ENCODE measurements at regions not wholly inside any gene's neighbourhood (a gene's known extent, or its start where the extent isn't known, plus 50 kb on each side); places are given as distances from the start of the nearest gene placed in this dataset.
"Not testable (repeated sequence)": the region's sequence is repeated elsewhere in the genome, so short reads cannot be mapped to it uniquely, and the experiment has no call there.

- DNase-seq, result no peak
Measured at GRCh38 chr17:71516149-71516548, 604.7 kb upstream of the SOX9 start.

- DNase-seq, result no peak
Measured at GRCh38 chr17:71519285-71519684, 601.5 kb upstream of the SOX9 start.

GRCh38 chr17:71521724-71522123 lies 599.1 kb upstream of the SOX9 start:
- no peak for DNase-seq

GRCh38 chr17:71522383-71522782 lies 598.4 kb upstream of the SOX9 start:
- no peak for DNase-seq

DNA sequence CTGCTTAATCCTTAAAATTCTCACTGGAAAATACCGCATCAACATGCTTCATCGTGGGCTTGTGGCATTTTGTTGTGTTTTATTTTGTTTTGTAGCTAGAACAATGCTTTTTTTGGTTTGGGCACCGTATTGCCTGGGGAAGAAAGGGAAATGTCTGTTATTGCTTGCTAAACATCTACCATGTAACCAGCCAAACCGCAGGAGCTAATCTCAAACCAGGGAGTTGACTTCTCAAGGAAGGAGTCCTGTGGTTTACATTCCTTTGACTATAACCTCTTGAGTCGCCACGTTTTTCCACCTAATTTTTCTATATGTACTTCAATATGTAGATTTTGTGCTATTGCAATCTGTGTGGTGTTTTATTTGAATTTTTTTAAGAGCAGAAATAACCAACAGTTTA lies 593.5 kb upstream of the SOX9 start:
- no peak for DNase-seq

DNA sequence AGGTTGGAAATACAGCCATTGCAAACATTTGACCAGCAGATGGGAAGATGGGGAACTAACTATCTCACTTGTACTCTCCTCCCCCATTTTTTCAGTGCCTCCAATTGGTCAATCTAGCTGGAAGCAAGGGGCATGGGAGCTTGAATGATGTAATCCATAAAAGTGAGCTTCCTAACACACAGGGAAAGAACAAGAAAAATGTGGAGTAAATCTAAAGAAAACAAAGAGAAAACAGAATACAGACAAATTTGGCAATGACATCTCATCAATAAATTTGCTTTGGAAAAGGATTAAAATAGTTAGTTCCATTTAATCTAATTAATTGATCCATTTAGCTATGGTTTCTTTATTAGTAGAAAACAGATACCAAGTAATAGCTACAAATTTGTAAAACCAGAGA lies 592.6 kb upstream of the SOX9 start:
- no peak for DNase-seq

DNA sequence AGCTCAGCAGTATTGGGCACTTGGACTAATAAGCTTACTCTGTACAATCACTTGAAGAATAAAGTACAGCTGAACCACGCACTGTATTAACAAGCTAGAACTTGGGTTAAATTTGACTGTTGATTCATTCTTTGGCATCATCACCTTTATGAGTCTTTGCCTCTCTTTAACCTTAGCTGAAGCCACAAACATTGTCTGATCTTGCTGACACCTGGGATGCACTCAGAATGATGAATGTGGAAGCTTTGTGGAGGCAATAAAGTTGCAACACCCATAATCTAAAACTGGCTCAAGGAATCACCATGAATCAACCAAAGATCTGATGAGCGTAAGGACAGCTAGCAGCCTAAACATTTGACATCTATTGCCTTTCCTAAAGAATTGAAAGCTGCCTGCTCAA lies 590.6 kb upstream of the SOX9 start:
- DNase-seq, result no peak

DNA sequence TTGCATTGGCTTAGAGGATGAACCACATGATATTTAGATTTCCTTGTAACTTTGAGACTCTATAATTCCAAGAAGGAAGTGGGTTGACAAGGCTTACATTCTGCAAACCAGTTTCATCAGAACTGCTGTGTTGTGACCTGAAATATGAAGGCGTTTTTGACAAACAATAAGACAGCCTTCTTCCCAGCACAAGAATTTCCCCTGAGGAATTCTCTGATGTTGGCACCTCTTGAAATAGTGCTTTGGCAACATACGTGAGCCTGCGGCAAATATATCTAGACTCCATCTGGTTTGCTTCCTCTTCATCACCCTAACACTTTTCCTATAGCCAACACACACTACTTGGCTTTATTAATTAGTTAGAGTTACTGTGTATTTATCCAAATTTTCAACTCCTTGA lies 585.5 kb upstream of the SOX9 start:
- DNase-seq, result no peak

DNA sequence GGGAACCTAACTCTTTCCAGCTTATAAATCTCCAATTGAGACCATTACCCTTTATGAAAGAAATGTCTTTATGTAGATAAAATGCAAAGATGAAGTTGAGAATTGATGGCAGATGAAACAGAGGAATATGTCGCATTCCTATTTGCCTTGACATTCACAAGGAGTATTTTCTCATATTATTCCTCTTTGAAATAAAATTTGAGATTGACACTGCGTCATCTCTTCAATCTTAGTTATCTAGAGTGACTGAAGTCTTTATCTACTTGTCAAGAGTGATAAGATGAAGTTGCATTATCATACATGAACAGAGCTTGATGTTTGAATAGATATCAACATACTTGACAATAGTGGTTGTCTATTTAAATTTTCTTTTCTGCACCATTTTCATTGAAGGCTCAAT lies 574.4 kb upstream of the SOX9 start:
- no peak for DNase-seq

DNA sequence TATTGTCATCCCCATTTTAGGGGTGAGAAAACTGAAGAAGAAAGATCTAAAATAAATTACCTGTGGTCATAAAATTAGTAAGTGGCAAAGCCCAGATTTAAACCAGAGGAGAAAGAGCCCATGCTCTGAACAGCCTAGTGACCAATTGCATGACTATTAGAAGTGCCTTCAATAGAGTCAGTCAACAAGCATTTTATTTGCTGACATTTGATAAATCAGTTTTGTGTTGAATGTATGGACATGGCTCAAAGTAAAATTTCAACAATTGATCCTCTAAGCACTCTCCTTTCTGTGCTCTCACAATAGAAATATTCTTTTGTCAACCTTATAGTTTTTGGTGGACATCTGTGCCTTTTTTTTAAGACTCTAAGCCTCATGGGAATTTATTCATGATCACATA lies 572.9 kb upstream of the SOX9 start:
- DNase-seq, result no peak

GRCh38 chr17:71548540-71549190 lies 572.2 kb upstream of the SOX9 start:
- no peak for DNase-seq

DNA sequence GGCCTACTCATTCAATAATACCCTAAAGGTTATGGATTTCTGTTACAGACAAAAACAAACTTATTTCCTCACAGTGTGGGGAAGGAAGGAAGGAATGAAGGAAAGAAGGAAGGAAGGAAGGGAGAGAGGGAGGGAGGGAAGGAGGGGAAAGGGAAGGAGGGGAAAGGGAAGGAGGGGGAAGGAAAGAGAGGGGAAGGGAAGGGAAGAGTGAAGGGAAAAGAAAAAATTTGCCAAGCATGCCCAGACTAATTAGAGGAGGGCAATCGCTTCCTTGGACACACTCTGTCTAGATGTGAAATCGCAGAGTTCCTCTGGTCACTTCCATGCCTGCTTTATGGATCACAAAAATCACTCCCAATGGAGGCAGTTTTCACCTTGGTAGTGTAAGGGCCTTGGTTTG lies 570.1 kb upstream of the SOX9 start:
- no peak for DNase-seq

DNA sequence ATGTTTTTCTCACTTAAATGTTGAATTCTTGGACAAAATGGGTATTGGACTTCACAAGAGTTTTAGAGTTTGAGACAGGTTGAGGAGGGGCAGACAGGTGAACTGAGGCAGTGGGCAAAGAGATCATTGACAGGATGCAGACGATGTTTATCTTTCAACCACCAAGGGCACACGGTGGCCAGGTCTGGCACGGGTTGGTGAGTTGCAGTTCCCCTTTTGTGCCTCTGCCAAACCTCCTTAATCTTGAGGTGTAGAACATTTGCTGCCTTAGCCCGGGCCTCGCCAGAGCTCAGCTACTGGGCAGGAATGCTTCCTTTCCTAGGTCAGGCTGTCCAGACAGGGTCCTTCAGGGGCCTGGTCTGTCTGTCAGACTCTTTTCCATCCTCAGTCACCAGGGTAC lies 567.4 kb upstream of the SOX9 start:
- no peak for DNase-seq

- DNase-seq, result no peak
Measured at GRCh38 chr17:71558901-71559300, 561.9 kb upstream of the SOX9 start.

DNA sequence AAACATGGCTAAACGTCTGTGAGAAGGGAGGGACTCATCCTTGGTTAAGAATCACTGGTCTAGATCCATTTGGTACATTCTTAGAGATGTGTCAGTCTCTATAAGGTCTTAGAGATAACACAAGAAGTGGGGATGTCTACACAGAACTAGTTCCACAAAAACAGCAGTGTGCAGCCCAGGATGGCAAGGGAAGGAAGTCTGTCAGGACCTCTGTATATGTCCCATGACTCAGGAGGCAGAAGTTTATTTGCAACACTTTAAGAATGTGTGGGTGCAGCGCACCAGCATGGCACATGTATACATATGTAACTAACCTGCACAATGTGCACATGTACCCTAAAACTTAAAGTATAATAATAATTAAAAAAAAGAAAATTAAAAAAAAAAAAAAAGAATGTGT lies 548.5 kb upstream of the SOX9 start:
- DNase-seq, result no peak

DNA sequence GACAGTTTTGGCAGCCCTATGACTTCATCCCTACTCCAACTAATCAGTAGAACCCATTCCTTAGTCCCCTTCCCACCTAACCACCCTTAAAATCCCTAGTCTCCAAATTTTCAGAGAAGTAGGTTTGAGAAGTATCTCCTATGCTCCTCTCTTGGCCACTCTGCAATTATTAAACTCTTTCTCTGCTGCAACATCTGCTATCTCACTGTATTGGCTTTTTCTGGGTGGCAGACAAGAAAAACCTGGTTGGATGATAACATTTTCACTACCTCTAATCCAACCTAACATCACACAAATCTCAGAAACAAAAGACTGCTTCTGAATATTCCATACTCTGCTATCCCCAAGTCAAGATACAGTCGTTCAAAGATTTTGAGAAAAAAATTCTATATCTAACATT lies 542.4 kb upstream of the SOX9 start:
- DNase-seq, result no peak

- no peak for DNase-seq
Measured at GRCh38 chr17:71580220-71580619, 540.6 kb upstream of the SOX9 start.

- no peak for DNase-seq
Measured at GRCh38 chr17:71585540-71585939, 535.3 kb upstream of the SOX9 start.

GRCh38 chr17:71592431-71592830 lies 528.4 kb upstream of the SOX9 start:
- DNase-seq, result no peak

DNA sequence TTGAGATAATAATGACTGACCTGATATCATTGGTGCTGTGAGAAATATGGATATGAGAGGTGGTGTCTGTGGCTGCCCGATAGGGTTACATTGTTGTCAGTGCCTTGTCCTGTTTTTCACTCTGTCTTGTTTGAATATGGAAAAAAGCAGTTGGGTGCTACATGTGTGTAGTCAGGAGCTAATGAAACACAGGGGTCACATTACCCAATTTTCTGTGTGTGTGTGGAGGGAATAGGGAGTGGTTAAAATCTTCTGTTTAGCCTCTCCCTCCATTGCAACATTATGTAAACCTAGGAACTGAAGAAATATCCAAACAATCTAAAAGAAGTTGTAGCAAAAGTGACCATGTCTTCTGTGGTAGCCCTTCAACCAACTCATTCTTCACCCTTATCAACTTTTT lies 527.7 kb upstream of the SOX9 start:
- no peak for DNase-seq

DNA sequence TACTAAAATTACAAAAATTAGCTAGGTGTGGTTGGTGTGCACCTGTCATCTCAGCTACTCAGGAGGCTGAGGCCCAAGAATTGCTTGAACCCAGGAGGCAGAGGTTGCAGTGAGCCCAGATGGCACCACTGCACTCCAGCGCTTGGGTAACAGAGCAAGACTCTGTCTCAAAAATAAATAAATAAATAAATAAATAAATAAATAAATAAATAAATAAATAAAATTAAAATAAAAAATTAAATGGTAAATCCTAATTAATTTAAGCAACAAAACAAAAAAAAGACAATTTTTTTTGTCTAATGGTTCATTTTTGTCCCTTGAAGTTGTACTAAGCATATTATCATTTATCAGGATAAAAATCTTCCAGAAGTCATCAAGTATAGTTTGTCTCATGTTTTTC lies 521.2 kb upstream of the SOX9 start:
- not testable (repeated sequence) for DNase-seq

DNA sequence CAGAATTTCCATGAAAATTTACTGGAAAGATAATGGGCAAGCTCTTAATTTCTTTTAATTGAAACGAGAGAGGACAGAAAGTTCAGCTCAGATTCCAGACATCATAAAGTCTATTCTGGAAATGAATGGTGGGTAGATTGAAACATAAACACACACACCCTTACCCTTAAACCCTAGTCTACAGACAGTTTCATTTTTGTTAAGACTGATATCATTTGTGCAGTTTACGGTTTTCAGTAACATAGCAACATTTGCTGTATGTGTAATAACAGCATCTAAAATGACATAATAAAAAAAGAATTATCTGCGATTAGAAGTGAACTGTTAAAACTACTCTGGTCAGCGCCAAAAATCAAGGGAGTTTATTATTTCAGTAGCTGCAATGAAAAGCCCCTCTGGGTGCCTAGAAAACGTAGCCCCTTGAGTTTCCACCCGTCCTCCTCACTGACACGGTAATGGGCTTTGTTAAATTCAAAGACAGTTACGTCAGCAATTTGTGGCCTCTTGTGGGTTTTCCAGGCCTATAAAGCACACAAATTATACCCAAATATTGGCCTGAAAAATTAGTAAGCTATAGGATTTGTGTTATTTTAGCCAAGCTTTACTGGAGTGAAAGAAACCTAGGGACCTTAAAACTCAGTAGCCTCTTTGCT lies 520.6 kb upstream of the SOX9 start:
- no peak for DNase-seq

DNA sequence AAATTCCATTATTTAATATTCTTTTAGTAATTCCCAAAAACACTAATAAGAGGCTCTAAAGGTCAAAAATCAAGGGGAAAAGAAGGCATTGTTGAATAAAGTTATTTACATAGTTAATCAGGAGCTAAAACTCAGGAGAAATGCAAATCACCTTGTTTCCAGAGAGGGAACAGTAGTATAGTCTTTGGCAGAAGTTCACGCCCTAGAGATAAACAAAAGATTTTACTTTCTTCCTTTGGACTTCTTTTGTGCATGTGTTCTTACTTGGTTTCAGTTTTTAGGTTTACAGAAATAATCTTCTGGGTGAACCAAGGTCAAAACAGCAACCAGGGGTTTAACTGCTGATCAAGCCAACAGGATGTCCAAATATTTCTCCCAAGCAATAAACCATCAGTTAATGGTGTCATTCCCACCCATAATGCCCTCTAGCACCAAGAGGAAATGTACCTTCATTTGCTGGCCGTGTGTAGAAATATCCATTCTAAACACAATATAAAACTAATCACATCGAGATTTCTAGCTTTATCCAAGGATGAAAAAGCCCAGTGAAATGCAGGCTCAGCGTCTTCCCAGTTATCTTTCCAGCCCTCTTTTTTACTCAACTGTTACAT lies 518.8 kb upstream of the SOX9 start:
- DNase-seq, result no peak

DNA sequence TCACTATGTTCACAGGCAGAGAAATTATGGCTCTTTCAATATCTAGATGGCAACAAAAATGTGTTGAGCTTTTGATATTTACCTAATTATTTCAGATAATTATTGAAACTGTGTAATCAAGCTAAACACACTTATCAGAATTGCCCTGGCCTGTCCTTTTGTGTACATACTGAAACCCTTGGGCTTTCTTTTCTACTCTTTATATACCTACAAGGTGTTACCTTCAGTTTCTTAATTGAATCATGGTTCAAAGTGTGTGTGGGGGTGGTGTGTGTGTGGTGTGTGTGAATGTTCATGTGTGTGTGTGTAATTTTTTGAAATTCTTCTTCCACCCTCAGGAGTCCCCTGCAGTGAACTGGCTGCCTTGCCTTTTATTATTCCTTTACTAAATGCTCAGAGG lies 506.8 kb upstream of the SOX9 start:
- no peak for DNase-seq

DNA sequence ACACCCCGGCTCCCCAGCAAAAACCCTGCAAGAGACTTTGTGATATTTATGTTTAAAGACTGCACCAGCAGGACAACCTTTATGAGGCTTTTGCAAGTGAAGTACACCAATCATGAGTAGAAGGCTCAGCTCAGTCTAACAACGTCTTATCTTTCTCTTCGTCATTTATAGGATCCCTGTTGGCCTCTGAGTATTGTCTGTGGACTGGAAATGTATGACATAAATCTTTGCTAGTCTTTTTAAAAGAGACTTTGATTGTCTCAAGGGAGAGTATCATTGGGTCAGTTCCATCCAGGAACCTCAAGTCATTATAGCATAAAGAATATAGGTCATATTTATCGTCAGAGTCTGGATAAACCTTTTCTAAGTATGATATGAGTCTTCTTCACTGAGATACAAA lies 505.0 kb upstream of the SOX9 start:
- DNase-seq, result no peak
